Renal pelvis (tissue), 1 donor: ENCODE measurements at regions not wholly inside any gene's neighbourhood (a gene's known extent, or its start where the extent isn't known, plus 50 kb on each side); places are given as distances from the start of the nearest gene placed in this dataset.
A peak's percentile ranks its signal among the peaks of the same experiment; 100 is the strongest.
"Not testable (repeated sequence)": the region's sequence is repeated elsewhere in the genome, so short reads cannot be mapped to it uniquely, and the experiment has no call there.

Experiments
- DNase-seq: peaks from one replicate; pipeline ENCODE4 v3.0.0-alpha.2; 2013

DNA sequence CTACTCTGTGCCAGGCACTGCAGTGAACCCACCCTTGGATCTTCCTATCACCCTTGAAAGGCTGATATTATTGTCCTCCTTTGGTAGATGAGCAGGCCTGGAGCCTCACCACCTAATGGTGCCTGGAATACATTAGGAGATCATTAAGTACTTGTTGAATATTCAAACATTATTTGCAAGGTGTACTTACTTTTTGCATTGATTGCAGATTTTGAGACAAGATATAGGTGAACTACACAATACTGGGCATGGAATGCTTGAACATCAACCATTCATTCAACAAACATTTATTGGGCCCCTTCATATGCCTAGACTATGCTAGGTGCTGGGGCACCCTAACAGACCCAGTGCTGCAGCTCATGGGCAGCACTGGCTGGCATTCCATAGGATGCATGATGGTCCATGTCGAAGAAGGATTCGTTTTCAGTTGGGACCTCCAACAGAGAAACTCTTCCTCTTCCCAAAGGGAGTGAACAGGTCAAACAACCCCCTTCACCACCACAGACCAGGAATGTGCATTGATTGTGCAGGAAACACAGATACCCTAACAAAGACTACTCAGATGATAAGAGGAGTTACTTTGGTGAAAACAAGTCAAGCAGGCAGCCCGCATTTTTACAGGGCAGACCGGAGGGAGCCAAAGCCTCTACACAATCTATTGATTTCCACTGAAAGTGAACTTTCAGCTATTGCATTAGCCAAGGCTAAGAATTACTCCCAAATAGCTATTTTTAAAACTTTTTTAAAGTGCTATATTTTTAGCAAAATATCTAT is 149.6 kb upstream of the SH3BP4 start:
- DNase-seq: no peak

DNA sequence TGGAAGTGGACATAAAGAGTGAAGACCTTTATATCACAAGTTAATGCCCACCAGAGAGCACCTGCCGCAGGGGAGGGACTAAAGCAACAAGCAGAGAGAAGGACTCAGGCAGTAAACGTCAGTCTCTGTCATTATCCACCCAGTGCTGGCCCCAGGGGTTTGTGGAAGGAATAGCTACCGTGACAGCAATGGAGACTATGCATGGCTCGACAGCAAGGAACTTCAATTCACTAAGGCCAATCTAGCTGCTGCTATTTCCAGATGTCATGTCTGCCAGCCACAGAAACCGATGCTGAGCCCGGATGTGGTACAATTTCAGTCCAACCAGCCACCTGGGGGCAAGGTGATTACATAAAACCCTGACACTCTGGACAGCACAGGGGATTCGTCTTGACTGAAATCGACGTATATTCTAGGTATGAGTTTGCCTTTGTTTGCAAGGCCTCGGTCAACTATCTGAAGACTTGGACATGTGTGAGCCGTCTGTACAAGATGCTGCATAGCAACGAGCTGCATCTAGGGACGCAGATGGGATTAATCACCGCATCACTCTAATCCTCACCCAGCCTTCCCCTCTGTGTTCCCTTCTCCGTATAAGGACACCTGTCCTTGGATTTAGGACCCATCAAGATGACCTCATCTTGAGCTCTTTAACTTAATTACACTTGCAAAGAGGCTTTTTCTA is 154.1 kb upstream of the SH3BP4 start:
- no peak for DNase-seq

DNA sequence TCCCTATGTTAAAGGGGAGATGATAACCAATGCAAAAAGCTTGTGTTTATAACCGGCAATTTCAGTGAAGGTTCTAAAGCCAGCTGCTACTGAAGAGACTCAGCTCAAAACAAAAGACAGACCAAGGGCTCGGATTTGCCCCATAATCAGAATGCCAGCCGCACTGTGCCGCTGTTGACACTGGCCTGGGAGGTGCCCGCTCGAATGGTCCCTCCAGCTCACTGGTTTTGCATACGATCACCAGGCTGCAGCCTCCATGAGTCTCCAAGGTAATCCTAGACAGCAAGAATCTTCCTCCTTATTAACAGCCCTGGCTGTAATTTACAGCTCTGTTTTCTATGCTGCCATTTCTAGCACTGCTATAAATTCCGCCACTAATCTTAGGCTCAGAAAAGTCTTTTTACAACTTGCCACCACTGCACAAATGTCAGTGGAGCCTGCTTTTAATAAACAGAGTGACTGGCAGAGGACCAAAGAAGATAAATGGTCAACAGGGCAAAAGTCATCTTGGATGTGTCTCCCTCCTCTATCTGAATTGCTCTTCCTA is 155.7 kb upstream of the SH3BP4 start:
- DNase-seq: peak; percentile 79

DNA sequence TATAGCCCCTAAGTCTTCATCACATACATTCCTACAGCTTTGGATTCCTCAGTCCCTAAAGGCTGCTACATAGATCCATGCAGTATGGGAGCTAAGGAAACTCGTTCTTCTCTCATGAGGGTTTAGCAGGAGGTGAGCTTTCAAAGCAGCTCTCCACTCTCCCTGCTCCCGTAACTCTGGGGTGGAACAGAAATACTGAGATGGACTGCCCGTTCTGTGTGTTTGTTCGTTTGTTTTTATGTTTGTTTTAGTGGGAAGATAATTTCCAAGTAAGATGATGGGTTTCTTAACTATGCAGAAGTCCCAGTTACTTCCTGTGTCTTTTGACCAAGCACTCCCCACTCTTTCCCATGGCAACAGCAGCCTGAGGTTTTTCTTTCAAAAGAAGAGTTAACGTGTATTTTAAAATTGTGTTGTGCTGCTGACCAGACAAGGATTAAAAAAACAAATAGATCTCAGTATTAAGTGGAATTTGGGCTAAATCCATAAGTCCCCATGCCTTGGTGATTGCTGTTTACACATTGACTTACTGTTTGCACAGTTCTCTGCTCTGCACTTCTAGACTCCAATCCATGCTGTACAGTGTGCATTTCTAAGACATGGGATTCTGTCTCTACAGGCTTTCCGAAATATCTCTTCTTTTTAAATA is 156.4 kb upstream of the SH3BP4 start:
- DNase-seq: no peak

DNA sequence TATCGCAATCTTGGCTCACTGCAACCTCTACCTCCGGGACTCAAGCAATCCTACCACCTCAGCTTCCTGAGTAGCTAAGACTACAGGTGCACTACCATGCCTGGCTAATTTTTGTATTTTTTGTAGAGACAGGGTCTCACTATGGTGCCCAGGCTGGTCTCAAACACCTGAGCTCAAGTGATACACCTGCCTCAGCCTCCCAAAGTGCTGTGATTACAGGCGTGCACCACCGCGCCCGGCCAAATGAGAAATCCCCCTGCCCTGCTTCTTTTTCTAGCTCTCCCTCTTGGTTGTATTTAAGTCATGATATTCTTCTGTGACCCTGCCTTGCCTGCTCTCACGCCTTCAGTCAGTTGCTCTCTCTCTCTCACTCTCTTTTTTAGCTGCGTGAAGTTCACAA is 157.0 kb upstream of the SH3BP4 start:
- DNase-seq: no peak

DNA sequence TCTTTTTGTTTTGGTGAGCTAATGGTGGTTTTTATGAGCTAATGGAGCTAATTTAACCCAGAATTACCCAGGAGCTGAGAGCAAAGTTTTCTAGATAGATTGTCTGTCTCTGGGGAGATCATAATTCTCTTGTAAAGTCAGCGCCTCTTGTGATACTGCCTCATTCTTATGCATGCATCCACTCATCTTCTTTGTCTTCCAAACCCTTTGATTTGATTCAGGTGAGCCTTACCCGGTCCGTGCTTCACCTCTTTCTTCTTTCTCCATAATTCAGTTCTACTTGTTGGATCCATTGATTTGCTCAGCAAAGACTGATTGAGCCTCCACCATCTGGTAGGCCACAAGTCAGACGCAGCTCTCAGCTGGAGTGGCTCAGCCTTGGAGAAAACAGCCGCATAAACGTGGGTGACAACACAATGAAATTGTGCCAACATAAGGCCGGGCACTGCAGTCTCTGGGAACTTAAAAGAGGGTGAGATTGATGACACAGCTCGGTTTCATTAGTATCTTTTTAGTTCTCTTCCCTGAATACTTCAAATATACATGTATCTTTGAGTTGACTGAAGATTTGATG is 158.5 kb upstream of the SH3BP4 start:
- no peak for DNase-seq

DNA sequence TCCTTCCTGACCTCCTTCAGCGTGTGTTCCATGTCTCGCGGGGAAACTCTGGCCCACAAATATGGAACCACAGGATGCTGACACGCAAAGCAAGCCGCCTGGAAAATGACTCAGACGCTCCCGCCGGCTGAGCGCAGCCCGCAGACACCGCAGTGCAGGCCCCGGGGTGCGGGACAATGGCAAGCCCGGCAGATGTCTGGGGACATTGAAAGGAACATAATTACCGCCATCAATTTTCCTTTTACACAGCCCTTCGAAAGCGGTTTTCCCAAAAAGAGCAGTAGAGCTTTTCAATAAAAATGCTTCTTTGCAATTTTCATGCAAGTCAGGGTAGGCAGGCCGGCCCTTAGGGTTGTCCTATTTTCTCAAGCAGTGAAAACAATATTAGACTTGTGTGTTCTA is 159.2 kb upstream of the SH3BP4 start:
- DNase-seq: no peak

DNA sequence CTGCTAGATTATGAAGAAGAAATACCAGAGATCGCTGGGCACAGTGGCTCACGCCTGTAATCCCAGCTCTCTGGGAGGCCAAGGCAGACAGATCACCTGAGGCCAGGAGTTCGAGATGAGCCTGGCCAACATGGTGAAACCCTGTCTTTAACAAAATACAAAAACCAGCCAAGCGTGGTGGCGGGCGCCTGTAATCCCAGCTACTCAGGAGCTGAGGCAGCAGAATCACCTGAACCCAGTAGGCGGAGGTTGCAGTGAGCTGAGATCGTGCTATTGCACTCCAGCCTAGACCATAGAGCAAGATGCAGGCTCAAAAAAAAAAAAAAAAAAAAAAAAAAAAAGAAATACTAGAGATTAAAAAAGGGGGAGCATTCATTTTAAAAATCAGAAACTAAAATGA is 159.7 kb upstream of the SH3BP4 start:
- not testable (repeated sequence) for DNase-seq

DNA sequence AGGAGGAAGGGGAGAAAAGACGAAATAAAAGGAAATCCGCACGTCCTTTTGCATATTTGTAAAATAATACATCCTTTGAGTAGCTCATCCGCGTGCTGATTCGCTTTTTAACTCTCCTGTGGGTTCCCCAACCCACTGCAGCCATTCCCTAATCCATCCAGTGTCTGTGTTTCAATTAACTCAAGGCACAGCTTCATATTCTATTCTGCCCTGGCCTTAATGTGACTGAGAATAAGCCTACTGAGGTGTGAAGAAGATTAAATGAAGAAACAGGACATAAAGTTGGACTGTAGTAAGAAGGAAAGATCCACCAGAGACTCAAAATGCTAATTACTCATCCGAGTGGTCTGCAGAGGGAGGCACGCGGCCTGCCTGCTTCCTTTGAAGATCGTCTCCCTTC is 161.4 kb upstream of the SH3BP4 start:
- DNase-seq: no peak

DNA sequence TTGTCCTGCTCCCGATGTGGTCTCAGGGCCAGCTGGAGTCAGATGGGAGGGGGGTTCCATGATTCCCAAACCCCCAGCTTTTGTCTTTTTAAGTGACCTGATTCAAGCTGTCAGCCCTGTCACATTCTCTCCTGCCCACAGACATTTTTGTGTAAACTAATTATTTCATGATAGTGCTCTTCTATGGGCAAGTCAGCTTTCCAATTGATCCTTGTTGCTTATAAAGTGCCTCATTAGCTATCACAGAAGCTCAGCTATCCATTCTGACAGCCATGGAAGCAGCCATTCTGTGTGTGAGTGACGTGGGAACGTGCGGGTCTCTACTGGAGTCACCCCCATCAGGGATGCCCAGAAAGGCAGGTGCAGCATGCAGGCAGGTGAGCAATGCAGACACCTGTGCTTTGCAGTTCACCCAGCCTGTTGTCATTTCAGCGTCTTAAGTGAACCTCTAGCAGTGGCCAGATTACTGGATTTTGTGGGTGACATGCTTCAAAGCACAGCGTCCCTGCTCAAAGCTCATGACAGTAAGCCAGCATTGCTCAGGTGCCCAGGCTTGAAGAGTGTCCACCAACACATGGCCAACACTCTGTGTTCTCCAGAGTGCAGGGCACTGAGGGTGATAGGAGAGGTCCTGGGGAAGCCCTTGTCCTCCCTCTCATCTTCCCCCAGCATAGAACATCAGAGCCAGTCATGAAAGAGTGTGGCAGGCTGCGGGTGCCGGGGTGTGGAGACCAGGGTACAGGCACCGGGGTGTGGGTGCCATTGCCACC is 162.1 kb upstream of the SH3BP4 start:
- no peak for DNase-seq

DNA sequence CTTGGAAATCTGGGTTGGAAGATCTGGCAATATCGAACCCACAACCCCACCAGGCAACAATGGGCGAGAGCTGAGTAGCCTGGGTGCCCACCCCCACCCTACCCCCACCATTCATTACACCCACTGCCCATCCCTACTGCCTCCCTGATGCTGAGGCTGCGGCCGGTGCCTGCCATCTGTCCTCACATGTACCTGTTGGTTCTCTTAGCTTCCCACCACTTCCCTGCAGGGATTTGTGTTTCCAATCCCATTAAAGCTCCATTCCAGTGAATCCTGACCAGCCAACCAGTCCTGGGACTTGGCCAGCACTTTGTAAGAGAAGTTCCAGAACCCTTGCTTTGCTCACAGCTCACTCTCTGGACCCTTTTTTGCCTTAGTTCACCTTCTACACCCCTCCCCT is 163.0 kb upstream of the SH3BP4 start:
- DNase-seq: no peak

DNA sequence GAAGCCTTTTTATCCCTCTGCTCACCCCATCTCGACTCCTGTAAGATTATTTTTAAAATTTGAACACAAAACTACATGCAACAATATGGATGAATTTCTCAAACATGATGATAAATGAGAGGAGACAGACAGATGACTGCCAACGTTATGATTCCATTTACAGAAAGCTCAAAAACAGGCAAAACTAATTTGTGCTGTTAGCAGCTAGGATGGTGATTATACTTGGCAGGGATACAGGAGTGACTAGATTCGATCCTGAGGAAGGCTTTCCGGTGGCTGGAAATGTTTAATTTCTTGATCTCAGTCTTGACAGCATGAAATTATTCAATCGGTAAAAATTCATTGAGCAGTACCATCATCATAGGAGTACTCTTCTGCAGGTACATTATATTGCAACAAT is 163.4 kb upstream of the SH3BP4 start:
- no peak for DNase-seq

DNA sequence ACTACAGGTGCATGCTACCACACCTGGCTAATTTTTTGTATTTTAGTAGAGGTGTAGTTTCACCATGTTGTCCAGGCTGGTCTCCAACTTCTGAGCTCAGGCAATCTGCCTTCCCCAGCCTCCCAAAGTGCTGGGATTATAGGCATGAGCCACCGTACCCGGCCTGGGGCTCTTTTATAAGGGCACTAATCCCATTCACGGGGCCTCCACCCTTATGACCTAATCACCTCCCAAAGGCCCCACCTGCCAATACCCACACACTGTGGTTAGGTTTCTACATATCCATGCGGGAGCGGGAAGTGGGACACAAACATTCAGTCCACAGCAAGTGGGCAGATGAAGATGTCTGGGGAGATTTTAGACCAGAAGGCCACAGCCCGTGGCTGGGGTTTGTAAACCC is 164.7 kb upstream of the SH3BP4 start:
- no peak for DNase-seq

DNA sequence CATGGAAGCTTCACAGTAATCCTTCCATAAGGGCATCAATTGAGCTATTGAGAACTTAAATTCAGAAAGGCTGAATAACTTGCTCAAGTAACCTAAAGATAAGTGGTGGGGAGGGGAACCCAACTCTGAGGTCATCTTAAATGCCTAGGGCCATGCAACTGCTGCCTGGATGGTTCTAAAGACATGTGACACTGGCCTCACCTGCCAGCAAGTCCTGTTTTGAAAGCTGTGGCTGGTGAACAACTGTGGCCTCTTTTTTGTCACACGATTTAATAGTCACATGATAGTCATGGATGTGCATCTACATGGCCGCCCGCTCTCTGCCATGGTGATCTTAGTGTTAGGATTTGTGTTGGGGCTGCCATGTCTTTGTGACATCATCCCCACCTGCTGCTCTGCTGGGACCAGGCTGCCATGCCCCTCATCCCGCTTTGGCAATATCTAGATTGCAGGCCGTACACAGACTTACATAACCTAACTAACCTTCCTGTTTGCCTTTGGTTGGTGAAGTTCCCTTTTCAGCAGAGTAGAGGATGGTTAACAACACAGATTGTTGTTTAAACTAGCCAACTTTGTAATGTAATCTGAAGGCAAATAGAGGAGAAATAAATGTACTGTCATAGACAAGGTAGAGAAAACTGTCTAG is 177.9 kb upstream of the SH3BP4 start:
- no peak for DNase-seq

DNA sequence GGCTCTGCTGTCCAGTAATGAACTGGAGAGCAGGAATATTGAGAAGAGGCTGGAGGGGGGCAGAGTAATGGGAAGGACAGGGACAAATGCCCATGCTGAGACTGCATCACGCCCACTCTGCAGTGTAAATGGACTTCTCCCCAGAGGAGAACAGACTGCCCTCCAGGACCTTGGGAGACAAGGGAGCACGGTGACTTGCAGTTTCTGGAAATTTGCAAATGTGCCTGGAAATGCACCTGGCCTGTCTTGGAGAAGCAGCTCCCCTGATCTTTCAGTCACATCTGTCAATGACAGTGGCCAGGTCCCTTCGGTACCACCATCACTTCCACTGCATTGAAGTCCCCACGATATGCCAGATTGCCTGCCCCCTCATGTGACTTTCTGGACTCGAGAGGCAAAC is 178.7 kb upstream of the SH3BP4 start:
- no peak for DNase-seq

DNA sequence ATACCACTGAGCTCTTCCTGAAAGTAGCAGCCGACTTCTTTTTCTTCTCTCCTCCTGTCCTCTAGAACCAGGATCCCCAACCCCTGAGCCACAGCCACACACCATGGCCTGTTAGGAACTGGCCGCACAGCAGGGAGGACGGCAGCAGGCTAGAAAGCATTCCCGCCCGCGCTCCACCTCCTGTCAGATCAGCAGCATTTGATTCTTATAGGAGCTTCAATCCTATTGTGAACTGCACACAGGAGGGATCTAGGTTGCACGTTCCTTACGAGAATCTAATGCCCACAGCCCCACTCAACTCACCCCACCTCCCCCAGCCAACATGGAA is 179.1 kb upstream of the SH3BP4 start:
- DNase-seq: no peak

DNA sequence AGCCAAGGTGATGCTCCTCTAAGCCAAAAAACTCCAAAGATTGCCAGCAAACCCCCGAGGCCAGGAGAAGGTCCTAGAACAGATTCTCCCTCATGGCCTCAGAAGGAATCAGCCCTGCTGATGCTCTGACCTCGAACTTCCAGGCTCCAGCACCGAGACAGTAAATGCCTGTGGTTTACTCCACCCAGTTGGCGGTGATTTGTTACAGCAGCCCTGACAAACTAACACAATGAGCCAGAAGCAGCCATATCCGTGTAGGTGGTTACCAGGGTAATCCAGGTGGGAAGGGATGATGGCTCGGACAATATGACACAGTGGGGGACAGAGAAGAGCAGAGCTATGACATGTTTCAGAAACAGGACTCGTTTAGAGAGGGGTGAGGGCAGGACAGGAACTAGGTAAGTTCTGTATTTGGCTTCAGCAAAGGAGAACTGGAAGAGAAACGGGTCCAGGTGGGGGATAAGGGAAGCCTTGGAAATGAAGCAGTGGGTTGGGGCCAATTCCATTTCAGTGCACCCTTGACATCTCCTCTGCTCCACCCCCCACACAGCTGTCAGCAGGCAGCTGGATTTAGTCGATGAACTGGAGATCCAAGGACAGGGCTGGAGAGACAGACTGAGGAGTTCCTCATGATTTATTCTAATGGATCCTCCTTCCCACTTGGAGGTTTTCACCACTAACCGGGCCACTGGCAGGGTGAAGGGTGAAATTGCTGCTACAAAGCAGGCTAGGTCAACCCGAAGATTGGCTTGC is 179.7 kb upstream of the SH3BP4 start:
- no peak for DNase-seq

DNA sequence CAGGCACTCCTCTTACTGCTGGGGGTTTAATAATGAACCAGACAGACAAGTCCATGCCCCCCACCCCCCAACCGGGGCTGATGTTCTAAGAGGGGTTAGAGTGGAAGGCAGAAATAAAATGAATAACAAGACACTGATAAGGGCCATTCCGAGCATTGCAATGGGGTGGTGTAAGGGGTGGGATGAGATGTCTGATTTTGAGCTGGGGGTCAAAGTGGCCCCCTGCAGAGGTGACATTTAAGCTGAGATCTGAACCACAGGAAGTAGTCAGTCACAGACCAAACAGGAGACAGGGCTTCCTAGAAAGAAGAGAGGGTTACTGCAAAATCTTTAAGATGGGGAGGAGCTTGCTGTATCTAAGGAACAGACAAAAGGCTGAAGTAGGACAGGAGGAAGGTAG is 180.6 kb upstream of the SH3BP4 start:
- no peak for DNase-seq

DNA sequence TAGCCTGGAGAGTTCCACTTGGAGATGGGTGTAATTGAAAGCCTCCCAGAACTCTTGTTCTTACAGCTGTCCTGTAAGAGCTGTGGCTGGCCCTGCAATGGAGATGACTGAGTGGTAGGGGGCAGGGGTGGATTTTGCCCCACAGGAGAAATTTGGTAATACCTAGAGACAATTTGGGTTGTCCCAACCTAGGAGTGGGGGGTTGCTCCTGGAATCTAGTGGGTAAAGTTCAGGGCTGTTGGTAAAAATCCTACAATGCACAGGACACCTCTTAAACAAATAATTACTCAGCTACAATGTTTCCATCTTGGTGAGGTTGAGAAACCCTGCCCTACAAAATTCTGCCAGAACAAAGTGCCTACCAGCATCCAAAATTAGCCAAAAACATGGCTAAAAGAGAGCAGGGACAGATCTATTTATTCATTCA is 181.1 kb upstream of the SH3BP4 start:
- no peak for DNase-seq

DNA sequence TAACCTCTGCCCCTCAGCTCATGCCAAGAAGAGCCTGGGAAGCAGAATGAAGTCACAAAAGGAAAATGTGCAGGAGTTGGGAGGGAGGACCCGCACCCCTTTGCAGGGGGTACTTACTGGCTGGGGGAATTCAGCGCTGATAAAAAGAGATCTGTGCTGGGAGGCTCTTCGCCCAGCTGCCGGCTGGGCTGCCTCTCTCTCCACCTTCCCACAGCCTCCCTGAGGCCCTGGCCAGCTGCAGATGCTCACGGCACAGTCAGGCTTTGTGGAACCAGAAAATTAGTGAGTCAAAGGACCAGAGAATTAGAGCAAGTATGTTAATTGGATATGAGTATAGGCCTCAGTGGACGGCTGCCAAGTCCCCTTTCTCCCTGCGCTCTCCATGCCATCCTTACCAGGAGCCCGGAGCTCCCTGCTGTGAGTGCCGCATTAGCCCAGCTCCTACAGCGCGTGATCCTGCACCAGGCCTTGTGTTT is 181.7 kb upstream of the SH3BP4 start:
- no peak for DNase-seq
